D721Med (cell line): ENCODE measurements at regions not wholly inside any gene's neighbourhood (a gene's known extent, or its start where the extent isn't known, plus 50 kb on each side); places are given as distances from the start of the nearest gene placed in this dataset.

Source experiments
- DNase-seq: peaks from one replicate; pipeline ENCODE4 v3.0.0; 2011; ENCODE audit warnings: low spot score; ENCODE audit not compliant: insufficient read length
- FAIRE-seq: peaks from 2 replicates; lab custom pipeline; 2011; peaks lifted over from hg19 to GRCh38; lab: Jason Lieb, UNC
- CTCF ChIP-seq: IDR thresholded peaks from 2 replicates; pipeline ENCODE4 v1.5.1; 2012; ENCODE audit warnings: mild to moderate bottlenecking, control low read depth; ENCODE audit not compliant: insufficient read depth; ENCODE audit errors: missing control alignments

DNA sequence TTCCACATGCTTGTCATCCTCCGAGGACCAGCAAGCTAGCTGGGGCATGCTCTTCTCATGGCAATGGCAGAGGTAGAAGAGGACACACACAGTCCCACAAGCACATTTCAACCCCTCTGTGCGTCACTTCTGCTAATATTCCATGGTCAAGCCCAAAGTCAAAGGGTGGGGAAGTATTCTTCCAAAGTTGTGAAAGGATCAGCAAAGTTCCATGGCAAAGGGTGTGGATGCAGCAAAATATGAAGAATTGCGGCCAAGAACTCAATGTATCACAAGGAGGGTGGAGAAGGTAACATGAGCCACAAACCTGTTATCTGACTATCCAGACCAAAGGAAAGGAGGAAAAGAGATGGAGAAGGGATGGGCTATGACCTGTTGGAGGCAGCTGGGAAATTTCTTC, 71.2 kb upstream of the SNRK start:
- TF ChIP-seq CTCF = no peak
- no peak for FAIRE-seq
- DNase-seq = no peak

- DNase-seq (no peak), FAIRE-seq (no peak)
- TF ChIP-seq CTCF = no peak
Observed at GRCh38 chr3:43214616-43215015, 71.7 kb upstream of the SNRK start.

GRCh38 chr3:43213631-43214030, 72.7 kb upstream of the SNRK start:
- no peak for TF ChIP-seq CTCF
- DNase-seq (no peak), FAIRE-seq (no peak)

- TF ChIP-seq CTCF = no peak
Observed at GRCh38 chr3:43212914-43213611, 73.3 kb upstream of the SNRK start.

DNA sequence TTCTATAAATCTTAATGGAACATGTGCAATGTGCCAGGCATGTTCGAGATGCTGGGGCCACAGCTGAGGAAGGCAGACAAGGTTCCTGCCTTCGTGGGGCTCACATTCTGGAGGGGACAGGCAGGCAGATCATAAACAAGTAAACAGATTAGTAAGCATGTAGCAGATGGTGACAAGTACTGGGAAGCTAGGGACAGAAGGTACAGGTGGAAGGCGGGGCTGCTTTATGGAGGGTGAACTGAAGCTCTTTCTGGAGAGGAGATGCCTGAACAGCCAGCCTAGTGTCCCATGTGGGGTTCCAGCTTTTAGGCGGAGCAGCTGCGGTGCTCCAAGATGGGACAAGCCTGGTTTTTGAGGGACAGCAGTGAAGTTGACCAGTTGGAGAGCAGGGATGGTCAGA, 74.7 kb upstream of the SNRK start:
- TF ChIP-seq CTCF = no peak
- DNase-seq = no peak
- FAIRE-seq = no peak

More at GRCh38 chr3:43212914-43213611, 73.3 kb upstream of the SNRK start:
- FAIRE-seq (no peak), DNase-seq (no peak)

- FAIRE-seq (no peak), DNase-seq (no peak)
- TF ChIP-seq CTCF = no peak
Observed at GRCh38 chr3:43210049-43211027, 76.0 kb upstream of the SNRK start.
